ELR (cell line): ENCODE measurements at regions not wholly inside any gene's neighbourhood (a gene's known extent, or its start where the extent isn't known, plus 50 kb on each side); places are given as distances from the start of the nearest gene placed in this dataset.

ENCODE experiments used
- DNase-seq: peaks from one replicate; pipeline ENCODE4 v3.0.0-alpha.2; 2015; ENCODE audit warnings: low read depth

GRCh38 chr15:93428807-93429351, 339.9 kb upstream of the RGMA start:
- DNase-seq: no peak

GRCh38 chr15:93428150-93428549, 339.1 kb upstream of the RGMA start:
- no peak for DNase-seq

- no peak for DNase-seq
Observed at GRCh38 chr15:93424131-93424530, 335.1 kb upstream of the RGMA start.

GRCh38 chr15:93422476-93422875, 333.5 kb upstream of the RGMA start:
- DNase-seq: no peak

- DNase-seq: no peak
Observed at GRCh38 chr15:93420477-93420876, 331.5 kb upstream of the RGMA start.

- DNase-seq: no peak
Observed at GRCh38 chr15:93420050-93420452, 331.0 kb upstream of the RGMA start.

GRCh38 chr15:93418566-93418965, 329.6 kb upstream of the RGMA start:
- DNase-seq: no peak

GRCh38 chr15:93417631-93418030, 328.6 kb upstream of the RGMA start:
- DNase-seq: no peak

GRCh38 chr15:93417156-93417555, 328.1 kb upstream of the RGMA start:
- no peak for DNase-seq

- no peak for DNase-seq
Observed at GRCh38 chr15:93415576-93415975, 326.6 kb upstream of the RGMA start.

GRCh38 chr15:93414576-93415231, 325.7 kb upstream of the RGMA start:
- DNase-seq: no peak

GRCh38 chr15:93413745-93414144, 324.7 kb upstream of the RGMA start:
- DNase-seq: no peak

GRCh38 chr15:93399121-93399520, 310.1 kb upstream of the RGMA start:
- DNase-seq: no peak

- no peak for DNase-seq
Observed at GRCh38 chr15:93389211-93389610, 300.2 kb upstream of the RGMA start.

GRCh38 chr15:93384886-93385285, 295.9 kb upstream of the RGMA start:
- DNase-seq: no peak

- DNase-seq: no peak
Observed at GRCh38 chr15:93382200-93382820, 293.3 kb upstream of the RGMA start.

GRCh38 chr15:93378558-93378957, 289.5 kb upstream of the RGMA start:
- no peak for DNase-seq

- DNase-seq: no peak
Observed at GRCh38 chr15:93372865-93373223, 283.8 kb upstream of the RGMA start.

- DNase-seq: no peak
Observed at GRCh38 chr15:93372208-93372864, 283.3 kb upstream of the RGMA start.

- DNase-seq: no peak
Observed at GRCh38 chr15:93366387-93367100, 277.5 kb upstream of the RGMA start.

- DNase-seq: no peak
Observed at GRCh38 chr15:93362821-93363220, 273.8 kb upstream of the RGMA start.

GRCh38 chr15:93362203-93362602, 273.2 kb upstream of the RGMA start:
- no peak for DNase-seq

GRCh38 chr15:93361703-93362102, 272.7 kb upstream of the RGMA start:
- no peak for DNase-seq
